Liver (tissue), 8 donors: ENCODE measurements at regions not wholly inside any gene's neighbourhood (a gene's known extent, or its start where the extent isn't known, plus 50 kb on each side); places are given as distances from the start of the nearest gene placed in this dataset.
"Not testable (repeated sequence)": the region's sequence is repeated elsewhere in the genome, so short reads cannot be mapped to it uniquely, and the experiment has no call there.

Experiments used
- DNase-seq: peaks from one replicate; pipeline ENCODE4 v3.0.0-alpha.2; 2017; ENCODE audit warnings: low spot score
- H3K27ac ChIP-seq, 2 donors: one replicate each; pipeline ENCODE4 v1.7.0; 2013; ENCODE audit warnings: inconsistent platforms in 2 of 2, low read length in 2 of 2, control low read depth in 1 of 2, low read depth in 1 of 2, mild to moderate bottlenecking in 1 of 2
- H3K27me3 ChIP-seq, 4 donors: one replicate each; pipeline versions ENCODE4 v1.6.1 to v1.7.0; 2013; ENCODE audit warnings: low read length in 3 of 4, inconsistent platforms in 1 of 4, mild to moderate bottlenecking in 1 of 4, moderate library complexity in 1 of 4; ENCODE audit not compliant: control insufficient read depth in 4 of 4, insufficient read depth in 4 of 4
- H3K36me3 ChIP-seq, 4 donors: one replicate each; pipeline versions ENCODE4 v1.6.1 to v1.7.0; 2013; ENCODE audit warnings: low read length in 3 of 4, mild to moderate bottlenecking in 3 of 4, low read depth in 1 of 4, moderate library complexity in 1 of 4; ENCODE audit not compliant: control insufficient read depth in 4 of 4, insufficient read depth in 3 of 4
- H3K4me1 ChIP-seq, 4 donors: one replicate each; pipeline versions ENCODE4 v1.6.1 to v1.7.0; 2013; ENCODE audit warnings: low read length in 3 of 4, mild to moderate bottlenecking in 3 of 4, moderate library complexity in 1 of 4; ENCODE audit not compliant: control insufficient read depth in 4 of 4, insufficient read depth in 4 of 4
- H3K4me3 ChIP-seq, 3 donors: one replicate each; pipeline versions ENCODE4 v1.6.1 to v1.7.0; 2013; ENCODE audit warnings: low read length in 3 of 3, control low read depth in 1 of 3, low read depth in 1 of 3, mild to moderate bottlenecking in 1 of 3
- H3K9ac ChIP-seq, 2 donors: one replicate each; pipeline ENCODE4 v1.7.0; 2013; ENCODE audit warnings: low read length in 2 of 2, mild to moderate bottlenecking in 2 of 2, moderate library complexity in 2 of 2, control low read depth in 1 of 2, low read depth in 1 of 2
- H3K9me3 ChIP-seq, 4 donors: one replicate each; pipeline versions ENCODE4 v1.6.1 to v1.7.0; 2013; ENCODE audit warnings: low read length in 3 of 4; ENCODE audit not compliant: control insufficient read depth in 4 of 4
- EGR1 ChIP-seq, 2 donors: IDR thresholded peaks; 2 replicates each; pipeline ENCODE4 v1.6.1; 2016 to 2018; ENCODE audit warnings: antibody characterized with exemption in 2 of 2, low read depth in 2 of 2
- FOXA1 ChIP-seq: IDR thresholded peaks from 2 replicates; pipeline ENCODE4 v1.6.1; 2016; ENCODE audit warnings: antibody characterized with exemption
- FOXA2 ChIP-seq: IDR thresholded peaks from 2 replicates; pipeline ENCODE4 v1.6.1; 2016; ENCODE audit warnings: antibody characterized with exemption
- HNF4A ChIP-seq, 2 donors: conservative IDR thresholded peaks; 2 replicates each; pipeline ENCODE4 v1.6.1; 2016; ENCODE audit warnings: antibody characterized with exemption in 2 of 2, mild to moderate bottlenecking in 2 of 2
- HNF4G ChIP-seq: IDR thresholded peaks from 2 replicates; pipeline ENCODE4 v1.6.1; 2016; ENCODE audit warnings: antibody characterized with exemption
- JUND ChIP-seq, 2 donors: IDR thresholded peaks; 2 replicates each; pipeline ENCODE4 v1.6.1; 2016; ENCODE audit warnings: antibody characterized with exemption in 2 of 2
- MAX ChIP-seq: IDR thresholded peaks from 2 replicates; pipeline ENCODE4 v1.6.1; 2016; ENCODE audit warnings: antibody characterized with exemption
- RAD21 ChIP-seq, 2 donors: IDR thresholded peaks; 2 replicates each; pipeline ENCODE4 v1.6.1; 2016; ENCODE audit warnings: antibody characterized with exemption in 2 of 2, mild to moderate bottlenecking in 2 of 2
- RXRA ChIP-seq, 2 donors: IDR thresholded peaks; 2 replicates each; pipeline ENCODE4 v1.6.1; 2017 to 2018; ENCODE audit warnings: antibody characterized with exemption in 2 of 2, mild to moderate bottlenecking in 1 of 2
- SP1 ChIP-seq: IDR thresholded peaks from 2 replicates; pipeline ENCODE4 v1.6.1; 2018; ENCODE audit warnings: antibody characterized with exemption, mild to moderate bottlenecking
- TAF1 ChIP-seq: conservative IDR thresholded peaks from 2 replicates; pipeline ENCODE4 v1.6.1; 2016; ENCODE audit warnings: antibody characterized with exemption, mild to moderate bottlenecking
- YY1 ChIP-seq: IDR thresholded peaks from 2 replicates; pipeline ENCODE4 v1.6.1; 2016; ENCODE audit warnings: antibody characterized with exemption, mild to moderate bottlenecking
- ZBTB33 ChIP-seq: IDR thresholded peaks from 2 replicates; pipeline ENCODE4 v1.6.1; 2016; ENCODE audit warnings: antibody characterized with exemption
- WGBS: extraction: QIAGEN DNeasy Blood & Tissue Kit; methylation state at CpG from one replicate; pipeline ENCODE4 v1.1.7; 2013; 5-methylcytosine and 5-hydroxymethylcytosine counted together
- TF ChIP-seq, protein P1 (sequence below): IDR thresholded peaks from 2 replicates; pipeline ENCODE4 v1.6.1; 2016; ENCODE audit warnings: antibody characterized with exemption, mild to moderate bottlenecking
- TF ChIP-seq, protein P2 (sequence below): fragments of 150-350 bp; IDR thresholded peaks from 2 replicates; pipeline ENCODE4 v1.5.1; 2017; ENCODE audit warnings: improper control_type of control experiment, low read depth, low read length; ENCODE audit not compliant: missing input control
- donor health status: healthy.
- donor health status: healthy.
- donor health status: healthy.
- donor health status: healthy.
- donor health status: healthy.

DNA sequence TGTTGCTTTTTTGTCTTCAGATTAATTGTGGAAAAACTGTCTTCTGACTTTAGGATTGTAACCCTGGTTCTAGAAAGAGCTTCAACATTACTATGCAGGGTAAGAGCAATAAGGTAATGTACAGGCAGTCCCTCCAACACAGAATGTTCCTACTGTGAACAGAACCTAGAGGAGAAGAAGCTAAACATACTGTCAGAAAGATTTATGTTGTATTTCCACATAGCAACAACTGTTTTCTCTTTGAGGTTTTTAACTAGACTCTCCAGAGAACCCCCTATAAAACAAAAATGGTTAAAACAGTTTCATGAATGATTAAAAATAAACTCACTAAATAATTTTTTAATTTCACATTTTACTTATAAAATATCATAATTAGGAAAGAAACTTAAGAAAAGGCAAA lies 64.3 kb upstream of the NAA35 start:
- Histone ChIP-seq H3K36me3 (no peaks in the 10 kb centered on the region), H3K4me1 (no peaks in the 10 kb centered on the region), H3K9me3 (no peaks in the 10 kb centered on the region), H3K4me3 (no peak overlapping the region), H3K27ac (no peak overlapping the region), H3K27me3 (no peaks in the 10 kb centered on the region), H3K9ac (no peak overlapping the region)
- TF ChIP-seq YY1, result no peak
- no peak for TF ChIP-seq TAF1
- no peak for TF ChIP-seq RXRA (IDR thresholded peaks at IDR 0.05)
- TF ChIP-seq SP1, result no peak
- no peak for TF ChIP-seq JUND (IDR thresholded peaks at IDR 0.05)
- TF ChIP-seq, protein P1, sequence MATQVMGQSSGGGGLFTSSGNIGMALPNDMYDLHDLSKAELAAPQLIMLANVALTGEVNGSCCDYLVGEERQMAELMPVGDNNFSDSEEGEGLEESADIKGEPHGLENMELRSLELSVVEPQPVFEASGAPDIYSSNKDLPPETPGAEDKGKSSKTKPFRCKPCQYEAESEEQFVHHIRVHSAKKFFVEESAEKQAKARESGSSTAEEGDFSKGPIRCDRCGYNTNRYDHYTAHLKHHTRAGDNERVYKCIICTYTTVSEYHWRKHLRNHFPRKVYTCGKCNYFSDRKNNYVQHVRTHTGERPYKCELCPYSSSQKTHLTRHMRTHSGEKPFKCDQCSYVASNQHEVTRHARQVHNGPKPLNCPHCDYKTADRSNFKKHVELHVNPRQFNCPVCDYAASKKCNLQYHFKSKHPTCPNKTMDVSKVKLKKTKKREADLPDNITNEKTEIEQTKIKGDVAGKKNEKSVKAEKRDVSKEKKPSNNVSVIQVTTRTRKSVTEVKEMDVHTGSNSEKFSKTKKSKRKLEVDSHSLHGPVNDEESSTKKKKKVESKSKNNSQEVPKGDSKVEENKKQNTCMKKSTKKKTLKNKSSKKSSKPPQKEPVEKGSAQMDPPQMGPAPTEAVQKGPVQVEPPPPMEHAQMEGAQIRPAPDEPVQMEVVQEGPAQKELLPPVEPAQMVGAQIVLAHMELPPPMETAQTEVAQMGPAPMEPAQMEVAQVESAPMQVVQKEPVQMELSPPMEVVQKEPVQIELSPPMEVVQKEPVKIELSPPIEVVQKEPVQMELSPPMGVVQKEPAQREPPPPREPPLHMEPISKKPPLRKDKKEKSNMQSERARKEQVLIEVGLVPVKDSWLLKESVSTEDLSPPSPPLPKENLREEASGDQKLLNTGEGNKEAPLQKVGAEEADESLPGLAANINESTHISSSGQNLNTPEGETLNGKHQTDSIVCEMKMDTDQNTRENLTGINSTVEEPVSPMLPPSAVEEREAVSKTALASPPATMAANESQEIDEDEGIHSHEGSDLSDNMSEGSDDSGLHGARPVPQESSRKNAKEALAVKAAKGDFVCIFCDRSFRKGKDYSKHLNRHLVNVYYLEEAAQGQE, result no peak
- TF ChIP-seq EGR1 (IDR thresholded peaks at IDR 0.05; ENCODE audit: low read depth in 2 of 2), result no peak
- TF ChIP-seq MAX, result no peak
- no peak for TF ChIP-seq FOXA2
- no peak for TF ChIP-seq FOXA1
- no peak for TF ChIP-seq HNF4G
- TF ChIP-seq HNF4A (conservative IDR thresholded peaks at IDR 0.05), result no peak
- TF ChIP-seq RAD21 (IDR thresholded peaks at IDR 0.05), result no peak
- TF ChIP-seq, protein P2, sequence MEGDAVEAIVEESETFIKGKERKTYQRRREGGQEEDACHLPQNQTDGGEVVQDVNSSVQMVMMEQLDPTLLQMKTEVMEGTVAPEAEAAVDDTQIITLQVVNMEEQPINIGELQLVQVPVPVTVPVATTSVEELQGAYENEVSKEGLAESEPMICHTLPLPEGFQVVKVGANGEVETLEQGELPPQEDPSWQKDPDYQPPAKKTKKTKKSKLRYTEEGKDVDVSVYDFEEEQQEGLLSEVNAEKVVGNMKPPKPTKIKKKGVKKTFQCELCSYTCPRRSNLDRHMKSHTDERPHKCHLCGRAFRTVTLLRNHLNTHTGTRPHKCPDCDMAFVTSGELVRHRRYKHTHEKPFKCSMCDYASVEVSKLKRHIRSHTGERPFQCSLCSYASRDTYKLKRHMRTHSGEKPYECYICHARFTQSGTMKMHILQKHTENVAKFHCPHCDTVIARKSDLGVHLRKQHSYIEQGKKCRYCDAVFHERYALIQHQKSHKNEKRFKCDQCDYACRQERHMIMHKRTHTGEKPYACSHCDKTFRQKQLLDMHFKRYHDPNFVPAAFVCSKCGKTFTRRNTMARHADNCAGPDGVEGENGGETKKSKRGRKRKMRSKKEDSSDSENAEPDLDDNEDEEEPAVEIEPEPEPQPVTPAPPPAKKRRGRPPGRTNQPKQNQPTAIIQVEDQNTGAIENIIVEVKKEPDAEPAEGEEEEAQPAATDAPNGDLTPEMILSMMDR, result no peak
- no peak for TF ChIP-seq ZBTB33
- no peak for DNase-seq

DNA sequence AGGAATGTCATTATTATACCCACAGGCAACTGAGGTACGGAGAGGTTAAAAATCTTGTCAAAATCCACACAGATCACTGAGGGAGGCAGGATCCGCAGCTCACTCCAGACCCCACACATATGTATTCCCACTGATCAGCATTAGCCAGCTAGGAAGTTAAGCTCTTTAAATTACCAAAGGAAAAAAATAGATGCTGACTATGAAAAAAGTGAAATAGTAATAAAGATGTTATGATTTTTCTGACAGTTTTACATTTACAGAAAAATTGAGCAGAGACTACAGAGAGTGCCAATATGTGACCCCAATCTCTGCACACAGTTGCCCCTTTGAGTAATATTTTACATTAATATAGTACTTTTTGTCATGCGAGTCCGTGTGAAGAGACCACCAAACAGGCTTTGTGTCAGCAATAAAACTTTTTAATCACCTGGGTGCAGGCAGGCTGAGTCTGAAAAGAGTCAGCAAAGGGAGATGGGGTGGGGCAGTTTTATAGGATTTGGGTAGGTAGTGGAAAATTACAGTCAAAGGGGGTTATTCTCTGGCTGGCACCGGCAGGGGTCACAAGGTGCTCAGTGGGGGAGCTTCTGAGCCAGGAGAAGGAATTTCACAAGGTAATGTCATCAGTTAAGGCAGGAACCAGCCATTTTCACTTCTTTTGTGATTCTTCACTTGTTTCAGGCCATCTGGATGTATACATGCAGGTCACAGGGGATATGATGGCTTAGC lies 61.9 kb upstream of the NAA35 start:
- not testable (repeated sequence) for H3K9me3 ChIP-seq, H3K27ac ChIP-seq, H3K36me3 ChIP-seq, DNase-seq, H3K27me3 ChIP-seq, H3K4me3 ChIP-seq, H3K4me1 ChIP-seq, H3K9ac ChIP-seq
- 77% methylated on average over 5 of the region's 5 CpGs for WGBS

DNA sequence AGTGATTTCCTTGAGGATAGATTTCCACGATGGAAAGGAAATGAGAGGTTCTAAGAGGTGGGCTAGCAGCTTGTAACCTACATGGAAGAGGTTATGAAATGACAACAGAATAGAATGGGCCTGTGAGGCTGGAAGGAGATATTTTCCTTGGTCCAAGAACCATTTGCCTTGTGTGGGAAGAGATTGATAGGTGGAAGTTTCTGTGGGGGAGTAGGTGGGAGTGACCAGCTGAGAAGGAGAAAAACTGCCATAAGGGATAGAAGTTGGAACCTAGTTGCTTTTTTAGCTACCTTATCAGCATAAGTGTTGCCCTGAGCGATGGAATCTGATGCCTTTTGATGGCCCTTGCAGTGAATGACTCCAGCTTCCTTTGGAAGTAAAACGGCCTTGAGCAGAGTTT lies 60.4 kb upstream of the NAA35 start:
- not testable (repeated sequence) for DNase-seq, H3K9me3 ChIP-seq, H3K4me3 ChIP-seq, H3K36me3 ChIP-seq, H3K27ac ChIP-seq, H3K27me3 ChIP-seq, H3K9ac ChIP-seq, H3K4me1 ChIP-seq
- WGBS, result 84% methylated on average over 3 of the region's 3 CpGs
